ENCODE measurements at regions not wholly inside any gene's neighbourhood (a gene's known extent, or its start where the extent isn't known, plus 50 kb on each side); places are given as distances from the start of the nearest gene placed in this dataset.

DNA sequence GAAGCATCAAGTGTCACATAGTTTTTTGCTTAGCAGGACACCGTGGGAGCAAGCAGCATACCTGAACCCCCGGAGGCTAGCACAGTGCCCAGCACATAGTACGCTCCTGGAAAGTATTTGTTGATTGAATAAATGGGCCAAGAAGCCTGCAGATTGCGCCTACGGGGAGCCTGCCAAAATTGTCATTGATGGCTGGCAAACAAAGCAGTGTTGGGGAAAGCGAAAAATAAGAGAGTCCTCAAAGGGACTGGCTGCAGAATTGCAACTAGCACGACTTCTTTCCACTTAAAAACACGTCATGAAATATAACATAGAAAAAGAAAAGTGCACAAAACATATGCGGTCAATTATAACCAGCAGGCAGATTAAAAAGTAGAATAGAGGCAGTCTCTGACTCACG is 125.2 kb upstream of the GALNT2 start:
- no peak for TF ChIP-seq POLR2AphosphoS5 (IDR thresholded peaks at IDR 0.05)
- TF ChIP-seq, protein P1, sequence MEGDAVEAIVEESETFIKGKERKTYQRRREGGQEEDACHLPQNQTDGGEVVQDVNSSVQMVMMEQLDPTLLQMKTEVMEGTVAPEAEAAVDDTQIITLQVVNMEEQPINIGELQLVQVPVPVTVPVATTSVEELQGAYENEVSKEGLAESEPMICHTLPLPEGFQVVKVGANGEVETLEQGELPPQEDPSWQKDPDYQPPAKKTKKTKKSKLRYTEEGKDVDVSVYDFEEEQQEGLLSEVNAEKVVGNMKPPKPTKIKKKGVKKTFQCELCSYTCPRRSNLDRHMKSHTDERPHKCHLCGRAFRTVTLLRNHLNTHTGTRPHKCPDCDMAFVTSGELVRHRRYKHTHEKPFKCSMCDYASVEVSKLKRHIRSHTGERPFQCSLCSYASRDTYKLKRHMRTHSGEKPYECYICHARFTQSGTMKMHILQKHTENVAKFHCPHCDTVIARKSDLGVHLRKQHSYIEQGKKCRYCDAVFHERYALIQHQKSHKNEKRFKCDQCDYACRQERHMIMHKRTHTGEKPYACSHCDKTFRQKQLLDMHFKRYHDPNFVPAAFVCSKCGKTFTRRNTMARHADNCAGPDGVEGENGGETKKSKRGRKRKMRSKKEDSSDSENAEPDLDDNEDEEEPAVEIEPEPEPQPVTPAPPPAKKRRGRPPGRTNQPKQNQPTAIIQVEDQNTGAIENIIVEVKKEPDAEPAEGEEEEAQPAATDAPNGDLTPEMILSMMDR (IDR thresholded peaks at IDR 0.05): no peak

Data from stomach (tissue), 4 donors.